CD4-positive, alpha-beta memory T cell (primary cell): ENCODE measurements at regions not wholly inside any gene's neighbourhood (a gene's known extent, or its start where the extent isn't known, plus 50 kb on each side); places are given as distances from the start of the nearest gene placed in this dataset.

Experiments
- CTCF ChIA-PET: fragments of 350-600 bp; sonication (Branson Sonifier 250); formaldehyde crosslinking; loops from one replicate; lab custom pipeline; 2021; ENCODE audit warnings: inconsistent platforms; ENCODE audit not compliant: partially characterized antibody; lab: Charles Lee
- POLR2A ChIA-PET: fragments of 350-600 bp; sonication (Branson Sonifier 250); formaldehyde crosslinking; loops from one replicate; lab custom pipeline; 2021; ENCODE audit not compliant: partially characterized antibody; lab: Charles Lee
- DNase-seq, 5 donors: peaks; one replicate each; pipeline versions ENCODE4 v3.0.0 to v3.0.0-alpha.2; 2020 to 2022; ENCODE audit warnings: mixed read lengths in 1 of 5
- H3K27ac ChIP-seq: one replicate; pipeline ENCODE4 v1.7.0; 2013; ENCODE audit warnings: low read depth, low read length
- H3K27me3 ChIP-seq: 2 replicates; pipeline ENCODE4 v1.7.0; 2013; ENCODE audit warnings: mild to moderate bottlenecking, low read length, moderate library complexity; ENCODE audit not compliant: insufficient read depth
- H3K36me3 ChIP-seq: 2 replicates; pipeline ENCODE4 v1.7.0; 2013; ENCODE audit warnings: mild to moderate bottlenecking, low read length, moderate library complexity; ENCODE audit not compliant: insufficient read depth
- H3K4me1 ChIP-seq: 2 replicates; pipeline ENCODE4 v1.7.0; 2013; ENCODE audit warnings: mild to moderate bottlenecking, low read length, moderate library complexity; ENCODE audit not compliant: insufficient read depth
- H3K4me3 ChIP-seq, 2 donors: one replicate each; pipeline ENCODE4 v1.7.0; 2013; ENCODE audit warnings: low read length in 2 of 2, mild to moderate bottlenecking in 1 of 2
- H3K9me3 ChIP-seq, 2 donors: one replicate each; pipeline ENCODE4 v1.7.0; 2013; ENCODE audit warnings: low read length in 2 of 2, control low read depth in 1 of 2; ENCODE audit not compliant: control insufficient read depth in 1 of 2
- H3K27ac Mint-ChIP-seq, 7 donors: one replicate each; pipeline ENCODE4 v1.8.0; 2020 to 2021; ENCODE audit warnings: mixed read lengths in 7 of 7, mild to moderate bottlenecking in 6 of 7, inconsistent platforms in 3 of 7, moderate library complexity in 3 of 7
- H3K27me3 Mint-ChIP-seq, 2 donors: one replicate each; pipeline ENCODE4 v1.8.0; 2020 to 2021; ENCODE audit warnings: mixed read lengths in 2 of 2
- H3K36me3 Mint-ChIP-seq, 2 donors: one replicate each; pipeline ENCODE4 v1.8.0; 2020 to 2021; ENCODE audit warnings: mixed read lengths in 2 of 2, inconsistent platforms in 1 of 2, mild to moderate bottlenecking in 1 of 2
- H3K4me1 Mint-ChIP-seq, 4 donors: one replicate each; pipeline ENCODE4 v1.8.0; 2020 to 2021; ENCODE audit warnings: mixed read lengths in 4 of 4, mild to moderate bottlenecking in 1 of 4
- H3K4me3 Mint-ChIP-seq, 8 donors: one replicate each; pipeline ENCODE4 v1.8.0; 2020 to 2021; ENCODE audit warnings: mixed read lengths in 8 of 8, mild to moderate bottlenecking in 7 of 8, moderate library complexity in 6 of 8, inconsistent platforms in 3 of 8
- H3K9me3 Mint-ChIP-seq, 8 donors: one replicate each; pipeline ENCODE4 v1.8.0; 2020 to 2021; ENCODE audit warnings: mixed read lengths in 8 of 8, mild to moderate bottlenecking in 5 of 8, inconsistent platforms in 3 of 8, moderate library complexity in 1 of 8
- intact Hi-C: fragments of 100-400 bp; cut with micrococcal nuclease; formaldehyde crosslinking; loops from one replicate; pipeline ENCODE4 v1.15.1; 2023

DNA sequence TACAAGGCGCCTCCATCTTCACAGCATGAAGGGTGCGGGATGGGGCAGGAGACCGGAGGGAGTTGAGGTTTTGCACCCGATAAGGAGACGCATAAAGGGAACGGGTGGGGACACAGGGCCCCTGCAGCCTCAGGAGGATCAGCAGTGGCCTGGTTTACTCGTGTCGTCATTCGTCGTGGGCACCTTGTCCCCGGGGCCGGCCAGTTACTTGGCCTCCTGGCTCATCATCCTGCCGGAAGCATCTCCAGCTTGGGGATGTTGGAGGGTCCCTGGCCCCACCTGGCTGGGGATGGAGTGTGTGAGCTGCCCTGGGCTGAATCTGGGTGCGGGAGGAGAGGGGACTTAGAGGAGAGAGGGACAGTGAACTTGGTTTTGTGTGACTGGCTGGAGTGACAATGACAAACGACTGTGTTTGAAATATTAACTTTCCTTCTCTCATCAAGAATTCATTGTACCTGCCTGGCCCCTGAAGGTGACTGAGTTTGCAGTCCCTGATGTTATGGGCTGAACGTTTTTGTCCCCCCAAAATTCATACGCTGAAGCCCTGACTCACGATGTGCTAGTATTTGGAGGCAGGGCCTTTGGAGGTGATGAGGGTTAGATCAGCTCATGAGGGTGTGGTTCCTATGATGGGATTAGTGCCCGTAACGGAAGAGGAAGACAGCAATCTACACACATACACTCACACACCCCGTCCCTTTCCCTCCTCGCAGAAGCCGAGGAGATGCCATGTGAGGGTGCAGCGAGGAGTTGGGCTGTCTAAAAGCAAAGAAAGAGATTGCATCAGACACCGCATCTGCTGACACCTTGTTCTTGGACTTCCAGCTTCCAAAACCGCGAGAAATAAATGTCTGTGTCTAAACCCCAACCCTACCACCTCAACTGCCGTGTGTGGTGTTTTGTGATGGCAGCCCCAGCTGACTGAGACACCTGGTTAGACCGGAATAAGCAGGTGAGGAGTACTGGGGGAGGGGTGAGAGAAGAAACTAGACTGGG is 65.0 kb upstream of the MAP3K4 start:
- POLR2A ChIA-PET = no interaction called here
- Mint-ChIP-seq H3K4me1 (peaks cover 0 to 6% (median 4%) of the 10 kb centered on the region in 4 donors), H3K4me3 (peak overlapping the region in 3 of 8 donors; percentile 9 to 37 (median 25)), H3K9me3 (peaks cover 0 to 1% (median 0%) of the 10 kb centered on the region in 8 donors), H3K27me3 (peaks cover 17 to 26% of the 10 kb centered on the region in 2 donors), H3K36me3 (no peaks in the 10 kb centered on the region), H3K27ac (peak overlapping the region in 2 of 7 donors; percentile 11 to 43)
- no peaks in the 10 kb centered on the region for H3K9me3 ChIP-seq
- intact Hi-C loops = no loop called here
- no peaks in the 10 kb centered on the region for H3K27me3 ChIP-seq
- no peaks in the 10 kb centered on the region for H3K36me3 ChIP-seq
- no peak overlapping the region for H3K27ac ChIP-seq
- DNase-seq = peak in 1 of 5 donors; percentile 1
- H3K4me1 ChIP-seq = no peaks in the 10 kb centered on the region
- H3K4me3 ChIP-seq = no peak overlapping the region
- CTCF ChIA-PET = interaction anchor here (17.0 kb wide), 1 partner anchor 444 kb away, joined by 617 read pairs; no protein-coding TSS in a partner anchor

DNA sequence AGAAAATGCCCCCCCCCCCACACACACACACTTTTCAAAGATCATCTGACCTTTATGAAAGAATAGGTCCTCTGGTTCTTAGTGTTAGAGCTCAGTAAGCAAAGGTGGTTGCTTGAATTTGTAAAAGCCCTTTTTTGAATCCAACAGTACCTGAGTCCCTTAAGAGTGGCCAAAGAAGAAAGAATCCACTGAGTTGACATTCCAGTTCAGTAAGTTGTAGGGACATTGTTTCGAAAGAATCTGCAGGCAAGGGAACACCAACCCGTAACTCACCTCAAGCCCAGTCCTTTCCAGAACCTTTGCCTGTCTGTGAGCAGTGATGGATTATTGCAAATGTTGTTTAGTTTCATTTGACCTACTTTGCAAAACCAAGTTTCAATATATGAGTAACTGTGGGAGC is 64.2 kb upstream of the MAP3K4 start:
- ChIA-PET POLR2A (interaction anchor here (0.6 kb wide), 1 partner anchor 205 kb away, joined by 5 read pairs; no protein-coding TSS in a partner anchor), CTCF (interaction anchor here (17.0 kb wide), 1 partner anchor 443 kb away, joined by 617 read pairs; no protein-coding TSS in a partner anchor)
- Histone ChIP-seq H3K36me3 (no peaks in the 10 kb centered on the region), H3K4me1 (no peaks in the 10 kb centered on the region), H3K27ac (no peak overlapping the region), H3K9me3 (no peaks in the 10 kb centered on the region), H3K4me3 (no peak overlapping the region), H3K27me3 (no peaks in the 10 kb centered on the region)
- peaks cover 0 to 1% (median 0%) of the 10 kb centered on the region in 8 donors for H3K9me3 Mint-ChIP-seq
- no peak for DNase-seq
- H3K4me1 Mint-ChIP-seq = peaks cover 2 to 11% (median 8%) of the 10 kb centered on the region in 4 donors
- no peaks in the 10 kb centered on the region for H3K36me3 Mint-ChIP-seq
- intact Hi-C loops = no loop called here
- H3K27me3 Mint-ChIP-seq = peaks cover 19 to 28% of the 10 kb centered on the region in 2 donors
- H3K4me3 Mint-ChIP-seq = peak overlapping the region in 1 of 8 donors; percentile 15
- H3K27ac Mint-ChIP-seq = peak overlapping the region in 1 of 7 donors; percentile 22

- H3K27ac Mint-ChIP-seq = no peak overlapping the region
- no peaks in the 10 kb centered on the region for H3K4me1 ChIP-seq
- intact Hi-C loops = no loop called here
- CTCF ChIA-PET = interaction anchor here (1.1 to 17.0 kb wide), 7 partner anchors 10 to 489 kb away, joined by 3 to 617 read pairs (median 4); no protein-coding TSS in a partner anchor
- no peak overlapping the region for H3K4me3 Mint-ChIP-seq
- H3K4me3 ChIP-seq = no peak overlapping the region
- no peak for DNase-seq
- H3K27me3 Mint-ChIP-seq = peaks cover 18 to 26% of the 10 kb centered on the region in 2 donors
- H3K36me3 ChIP-seq = no peaks in the 10 kb centered on the region
- POLR2A ChIA-PET = interaction anchor here (1.3 kb wide), 1 partner anchor 442 kb away, joined by 3 read pairs; no protein-coding TSS in a partner anchor
- no peaks in the 10 kb centered on the region for H3K27me3 ChIP-seq
- H3K27ac ChIP-seq = no peak overlapping the region
- H3K36me3 Mint-ChIP-seq = no peaks in the 10 kb centered on the region
- peaks cover 2 to 11% (median 8%) of the 10 kb centered on the region in 4 donors for H3K4me1 Mint-ChIP-seq
- H3K9me3 Mint-ChIP-seq = peaks cover 0 to 1% (median 0%) of the 10 kb centered on the region in 8 donors
- H3K9me3 ChIP-seq = no peaks in the 10 kb centered on the region
Observed at GRCh38 chr6:160929361-160929760, 62.2 kb upstream of the MAP3K4 start.

DNA sequence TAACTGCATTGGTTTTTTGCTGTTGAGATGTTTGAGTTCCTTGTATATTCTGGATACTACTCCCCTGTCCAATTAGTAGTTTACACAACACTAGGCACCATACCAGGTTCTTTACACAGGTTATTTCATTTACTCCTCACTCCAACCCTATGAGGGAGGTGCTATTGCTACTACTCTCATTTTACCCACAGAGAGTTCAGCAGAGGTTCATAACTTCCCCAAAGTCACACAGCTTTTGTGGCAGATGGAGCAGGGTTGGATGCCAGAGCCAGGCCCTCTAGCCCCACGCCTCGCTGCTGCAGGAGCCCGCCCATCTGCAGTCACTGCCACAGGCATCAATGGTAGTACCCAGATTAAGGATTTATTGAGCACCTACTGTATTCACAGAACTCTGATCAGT is 61.7 kb upstream of the MAP3K4 start:
- intact Hi-C loops = loop anchor here (1.0 to 10.0 kb wide), 3 partner anchors 63 to 444 kb away; no protein-coding TSS in a partner anchor
- Mint-ChIP-seq H3K27ac (peak overlapping the region in 1 of 7 donors; percentile 37), H3K27me3 (peaks cover 18 to 26% of the 10 kb centered on the region in 2 donors), H3K4me3 (no peak overlapping the region), H3K9me3 (peaks cover 0 to 1% (median 0%) of the 10 kb centered on the region in 8 donors), H3K4me1 (peaks cover 2 to 11% (median 8%) of the 10 kb centered on the region in 4 donors), H3K36me3 (no peaks in the 10 kb centered on the region)
- Histone ChIP-seq H3K27ac (no peak overlapping the region), H3K36me3 (no peaks in the 10 kb centered on the region), H3K9me3 (no peaks in the 10 kb centered on the region), H3K4me3 (no peak overlapping the region), H3K27me3 (no peaks in the 10 kb centered on the region), H3K4me1 (no peaks in the 10 kb centered on the region)
- ChIA-PET CTCF (interaction anchor here (0.7 to 17.0 kb wide), 11 partner anchors 10 to 489 kb away, joined by 3 to 617 read pairs (median 4); no protein-coding TSS in a partner anchor), POLR2A (interaction anchor here (1.3 to 1.7 kb wide), 2 partner anchors 62 to 441 kb away, joined by 3 to 7 read pairs; partner anchors contain the start of gene MAP3K4)
- DNase-seq = no peak

GRCh38 chr6:160930547-160931377 is 60.8 kb upstream of the MAP3K4 start:
- H3K4me3 ChIP-seq = peak overlapping the region in 1 of 2 donors; percentile 44
- peaks cover 0 to 1% (median 0%) of the 10 kb centered on the region in 8 donors for H3K9me3 Mint-ChIP-seq
- POLR2A ChIA-PET = interaction anchor here (1.3 to 1.7 kb wide), 3 partner anchors 61 to 440 kb away, joined by 3 to 7 read pairs (median 4); partner anchors contain the start of gene MAP3K4

More at GRCh38 chr6:160930547-160931377, 60.8 kb upstream of the MAP3K4 start:
- Mint-ChIP-seq H3K27ac (no peak overlapping the region), H3K4me3 (peak overlapping the region; percentile 40 to 75 (median 62)), H3K36me3 (no peaks in the 10 kb centered on the region), H3K27me3 (peaks cover 16 to 22% of the 10 kb centered on the region in 2 donors), H3K4me1 (peaks cover 2 to 11% (median 8%) of the 10 kb centered on the region in 4 donors)
- CTCF ChIA-PET = interaction anchor here (0.6 to 17.0 kb wide), 21 partner anchors 9 to 488 kb away, joined by 3 to 617 read pairs (median 3); no protein-coding TSS in a partner anchor
- H3K9me3 ChIP-seq = no peaks in the 10 kb centered on the region
- DNase-seq = peak; percentile 46 to 59 (median 49)
- no peak overlapping the region for H3K27ac ChIP-seq
- no peaks in the 10 kb centered on the region for H3K4me1 ChIP-seq
- H3K36me3 ChIP-seq = no peaks in the 10 kb centered on the region
- intact Hi-C loops = loop anchor here (1.0 to 10.0 kb wide), 3 partner anchors 62 to 444 kb away; no protein-coding TSS in a partner anchor
- H3K27me3 ChIP-seq = no peaks in the 10 kb centered on the region
